Kasumi-1 (cell line): ENCODE measurements at regions not wholly inside any gene's neighbourhood (a gene's known extent, or its start where the extent isn't known, plus 50 kb on each side); places are given as distances from the start of the nearest gene placed in this dataset.
"Not testable (repeated sequence)": the region's sequence is repeated elsewhere in the genome, so short reads cannot be mapped to it uniquely, and the experiment has no call there.

Source experiments
- DNase-seq, 2 experiments: peaks; one replicate each; lab custom pipeline; 2025; lab: John Stamatoyannopoulos, UW

DNA sequence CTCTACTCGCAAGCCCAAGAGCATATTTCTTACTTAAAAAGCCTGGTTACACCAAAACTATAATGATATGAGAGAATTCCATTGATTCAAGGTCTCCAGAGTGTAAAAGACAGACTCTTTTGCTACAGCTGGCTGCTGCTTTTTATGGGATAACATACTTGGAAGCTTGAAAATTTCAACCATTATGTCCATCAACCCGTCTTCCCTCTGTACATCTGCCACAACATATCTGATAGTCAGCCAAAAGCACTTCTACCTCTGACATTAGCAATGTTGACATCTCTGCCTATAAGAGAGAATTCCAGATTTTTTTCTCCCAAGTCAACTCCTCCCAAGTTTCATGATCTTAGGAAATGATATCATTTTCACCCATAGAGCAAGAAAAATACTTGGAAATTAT is 54.4 kb upstream of the IQCM start:
- DNase-seq: no peak

DNA sequence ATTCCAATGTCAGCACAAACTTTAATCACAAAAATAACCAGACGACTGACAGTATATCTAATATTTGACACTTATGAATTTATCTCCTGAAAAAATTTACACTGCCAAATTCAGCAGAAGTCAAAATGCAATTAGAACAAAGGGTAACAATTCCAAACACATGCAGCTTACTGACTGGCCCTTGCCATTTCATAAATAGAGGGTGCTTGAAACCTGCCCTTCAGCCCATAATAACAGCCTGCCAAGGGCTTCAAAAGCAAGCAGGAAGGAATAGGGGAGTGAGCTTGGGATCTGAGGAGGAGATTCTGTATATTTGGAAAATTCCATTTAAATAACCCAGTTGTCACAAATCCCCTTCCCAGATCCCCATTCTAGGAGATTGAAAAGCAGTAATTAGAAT is 66.1 kb upstream of the IQCM start:
- no peak for DNase-seq

DNA sequence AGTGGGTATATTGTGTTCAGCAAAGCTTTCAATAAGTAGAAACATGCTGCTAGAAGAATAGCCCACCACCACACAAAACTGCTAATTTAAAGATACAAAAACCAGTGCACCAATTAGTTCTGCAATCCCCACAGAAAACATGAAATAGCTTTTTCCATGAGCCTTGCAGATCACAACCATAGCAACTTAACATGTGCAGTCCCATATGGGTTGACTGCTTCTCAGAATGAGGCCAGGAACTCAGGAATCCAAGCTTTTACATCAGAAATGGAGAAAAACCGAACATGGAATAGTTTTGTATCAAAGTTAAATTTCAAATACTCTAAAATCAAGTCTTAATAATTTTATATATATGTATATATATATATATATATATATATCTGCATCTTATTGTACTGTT is 66.6 kb upstream of the IQCM start:
- no peak for DNase-seq

DNA sequence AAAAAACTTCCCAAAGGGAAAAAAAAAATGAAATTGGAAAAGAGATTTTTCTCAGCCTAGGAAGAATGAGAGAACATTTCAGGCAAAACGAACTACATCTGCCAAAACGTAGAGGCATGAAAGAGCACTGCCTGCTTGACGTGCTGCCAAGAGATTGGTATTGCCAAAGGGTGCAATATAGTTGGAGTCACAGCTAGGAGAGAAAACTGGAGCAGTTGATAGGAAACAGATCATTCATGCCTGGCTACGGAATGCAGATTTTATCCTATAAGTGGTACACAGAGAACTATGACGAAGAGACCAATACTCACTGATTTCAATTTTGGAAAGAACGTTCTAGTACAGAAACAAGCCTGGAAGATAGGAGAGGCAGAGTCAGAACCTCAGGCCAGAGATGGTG is 68.4 kb upstream of the IQCM start:
- DNase-seq: no peak

DNA sequence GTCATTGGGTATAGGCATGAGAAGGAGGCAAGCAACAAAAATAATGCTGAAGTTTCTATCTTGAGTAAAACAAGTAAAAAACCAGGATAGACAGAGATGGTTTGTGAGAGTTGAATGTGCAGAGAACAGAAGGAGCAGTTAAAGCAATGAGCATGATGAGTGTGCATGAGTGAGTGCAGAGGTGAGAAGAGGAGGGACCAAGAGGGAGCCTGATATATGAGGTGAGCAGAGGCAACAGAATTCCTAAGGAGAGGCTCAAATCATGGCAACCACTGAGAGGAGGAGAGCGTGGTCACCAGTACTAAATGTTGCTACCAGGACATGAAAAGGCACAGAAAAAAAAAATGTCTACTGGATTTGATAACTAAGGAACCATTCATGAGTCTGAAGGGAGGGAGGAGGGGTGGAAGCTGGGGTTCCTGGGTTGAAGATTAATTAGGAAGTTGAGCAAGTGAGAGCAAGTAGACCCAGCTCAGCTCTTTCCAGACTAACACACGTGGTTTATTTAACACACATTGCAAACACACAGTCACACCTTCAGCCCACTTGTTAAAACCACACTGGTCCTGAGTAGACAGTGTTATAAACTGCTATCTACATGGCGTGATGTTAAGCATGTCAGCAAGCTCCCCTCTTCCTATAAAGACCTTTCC is 69.0 kb upstream of the IQCM start:
- DNase-seq: peak in 1 of 2 experiments; percentile 18

DNA sequence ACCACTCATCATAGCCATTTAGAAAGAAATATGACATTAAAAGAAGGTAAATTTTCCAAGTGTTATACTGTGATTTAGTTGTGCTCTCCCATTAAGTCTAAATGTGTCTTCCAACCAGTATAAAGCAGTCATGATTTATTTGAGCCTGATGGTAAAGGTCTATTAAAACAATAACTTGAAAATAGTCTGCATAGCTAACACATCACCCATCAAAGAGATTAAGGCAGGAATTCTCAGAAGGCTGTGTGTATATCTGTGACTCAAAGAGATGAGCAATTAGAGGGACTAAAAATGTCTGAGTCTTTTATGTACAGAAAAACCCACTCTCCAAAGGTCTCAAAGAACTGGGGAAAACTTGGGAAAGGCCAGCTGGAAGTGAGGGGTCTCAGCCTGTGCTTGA is 70.3 kb upstream of the IQCM start:
- no peak for DNase-seq

DNA sequence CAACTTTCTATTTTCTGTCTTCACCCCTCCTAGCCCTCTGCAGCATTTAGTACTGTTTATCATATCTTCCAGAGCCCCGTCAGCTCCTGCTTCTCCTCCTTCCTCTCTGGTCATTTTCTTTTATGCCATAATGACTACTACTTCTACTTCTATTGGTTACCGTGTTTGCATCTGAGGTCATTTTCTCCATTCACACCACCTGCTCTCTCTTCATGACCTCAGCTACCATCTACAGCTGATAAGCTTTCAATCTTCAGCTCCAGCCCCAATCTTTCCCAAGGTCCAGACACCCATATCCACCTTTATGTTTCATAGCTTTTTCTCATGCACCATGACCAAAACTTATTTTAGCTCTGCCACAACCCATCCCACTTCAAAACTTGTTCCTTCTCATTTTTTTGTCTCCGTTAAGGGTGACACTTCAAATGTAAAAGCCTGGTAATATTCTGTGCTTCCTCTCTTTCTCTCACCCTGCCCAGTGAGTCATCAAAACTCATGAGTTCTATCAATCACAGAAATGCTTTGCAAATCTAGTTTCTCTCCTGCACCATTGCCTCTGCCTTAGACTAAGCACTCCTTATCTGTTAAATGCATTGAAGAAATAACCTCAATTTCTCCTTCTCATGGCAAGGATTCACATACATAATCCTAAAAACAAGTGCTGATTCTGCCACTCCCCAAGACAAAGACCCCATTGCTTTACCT is 71.3 kb upstream of the IQCM start:
- no peak for DNase-seq

DNA sequence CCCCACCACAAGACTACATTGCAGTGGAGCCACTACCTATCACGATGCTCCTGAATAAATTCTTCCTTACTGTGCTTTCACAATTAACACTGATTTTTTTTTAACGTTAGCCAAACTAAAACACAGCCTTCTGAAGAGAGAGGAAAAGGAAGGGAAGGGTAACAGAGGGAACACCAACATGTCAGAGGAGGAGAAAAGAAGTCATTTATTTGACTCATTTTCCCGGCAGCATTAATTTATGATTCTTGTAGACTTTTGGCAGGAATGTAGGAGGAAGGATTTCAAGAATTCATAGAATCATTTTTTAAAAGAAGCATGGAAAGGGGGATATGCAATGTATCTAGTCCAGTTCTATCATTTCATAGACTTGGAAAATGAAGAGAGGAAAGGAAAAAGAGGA is 74.3 kb upstream of the IQCM start:
- DNase-seq: no peak

DNA sequence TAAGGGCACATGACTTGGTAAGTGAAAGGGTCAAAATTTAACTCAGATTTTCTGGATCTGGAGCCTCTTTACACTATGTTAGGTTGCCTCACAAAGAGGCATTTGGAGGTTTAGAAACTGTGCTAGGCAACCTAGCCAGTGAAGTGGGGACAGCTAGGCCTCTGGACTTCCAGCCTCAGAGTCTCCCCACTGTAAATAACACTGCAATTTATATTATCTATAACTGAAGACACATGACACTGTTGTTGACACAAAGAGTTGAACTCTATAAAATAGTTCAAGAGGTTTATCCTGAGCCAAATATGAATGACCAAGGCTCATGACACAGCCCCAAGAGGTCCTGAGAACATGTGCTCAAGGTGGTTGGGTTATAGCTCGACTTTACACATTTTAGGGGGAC is 74.9 kb upstream of the IQCM start:
- DNase-seq: no peak

DNA sequence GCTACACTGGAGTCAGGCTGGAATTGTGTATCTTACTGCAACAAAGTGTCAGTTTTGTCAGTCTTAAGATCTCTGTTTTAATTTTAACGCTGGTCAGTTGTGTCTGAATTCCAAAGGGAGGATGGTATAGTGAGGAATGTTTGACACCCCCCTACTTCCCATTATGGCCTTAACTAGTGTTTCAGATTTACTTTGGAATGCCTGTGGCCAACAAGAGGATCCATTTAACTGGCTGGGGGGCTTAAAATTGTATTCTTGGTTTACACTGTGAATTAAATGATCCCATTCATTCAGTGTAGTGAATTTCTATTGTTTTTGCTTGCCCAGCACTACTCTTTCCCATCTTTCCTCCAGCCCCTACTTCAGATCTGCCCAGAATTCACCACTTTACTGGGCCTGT is 75.8 kb upstream of the IQCM start:
- DNase-seq: no peak

DNA sequence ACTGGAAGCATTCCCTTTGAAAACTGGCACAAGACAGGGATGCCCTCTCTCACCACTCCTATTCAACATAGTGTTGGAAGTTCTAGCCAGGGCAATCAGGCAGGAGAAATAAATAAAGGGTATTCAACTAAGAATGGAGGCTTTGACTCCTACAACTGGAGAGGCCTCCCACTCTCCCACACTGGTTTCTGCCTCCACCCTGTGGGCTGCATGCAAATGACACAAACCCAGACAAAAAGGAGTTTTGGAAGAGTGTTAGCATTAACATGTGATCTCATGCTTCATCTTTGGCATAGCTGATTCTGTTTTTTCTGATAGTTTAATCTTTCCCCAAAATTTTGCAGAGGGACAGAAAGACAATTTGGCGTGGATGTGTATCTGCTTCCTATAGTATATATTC is 80.8 kb upstream of the IQCM start:
- DNase-seq: peak; percentile 25 to 40

DNA sequence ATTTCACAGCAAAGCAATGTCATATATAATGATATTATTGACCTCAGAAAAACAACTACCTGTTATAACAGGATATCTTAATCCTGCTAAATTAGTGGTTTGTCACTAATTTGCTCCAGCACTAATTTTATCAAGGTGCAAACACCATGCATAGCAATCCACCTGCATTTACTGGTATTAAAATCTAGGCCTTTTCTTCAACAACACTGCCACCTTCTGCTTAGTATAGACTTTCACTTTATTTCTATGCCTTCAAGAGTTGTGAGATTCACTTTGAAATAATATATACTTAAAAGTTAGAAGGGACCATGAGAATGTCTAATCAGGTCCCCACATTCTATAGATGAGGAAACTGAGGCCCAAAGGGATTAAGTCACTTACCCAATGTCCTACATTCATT is 82.1 kb upstream of the IQCM start:
- peak; percentile 41 to 78 for DNase-seq

DNA sequence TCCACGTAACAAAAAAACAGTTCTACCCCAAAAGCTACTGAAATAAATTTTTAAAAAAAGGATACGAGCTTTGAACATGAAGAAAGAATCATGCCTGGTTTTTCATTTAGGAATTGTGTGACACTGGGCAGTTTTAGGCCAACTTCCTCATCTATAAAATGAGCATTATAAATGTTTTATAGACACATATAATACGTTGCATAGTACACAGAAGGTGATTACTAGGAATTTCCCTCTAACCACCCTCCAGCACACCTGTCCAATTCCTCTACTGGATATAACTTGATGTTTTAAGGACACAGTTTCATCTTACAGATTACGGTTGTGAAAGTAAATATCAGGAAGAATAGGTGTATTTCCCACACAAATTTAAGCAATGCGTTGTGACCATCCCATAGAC is 85.5 kb upstream of the IQCM start:
- DNase-seq: no peak

DNA sequence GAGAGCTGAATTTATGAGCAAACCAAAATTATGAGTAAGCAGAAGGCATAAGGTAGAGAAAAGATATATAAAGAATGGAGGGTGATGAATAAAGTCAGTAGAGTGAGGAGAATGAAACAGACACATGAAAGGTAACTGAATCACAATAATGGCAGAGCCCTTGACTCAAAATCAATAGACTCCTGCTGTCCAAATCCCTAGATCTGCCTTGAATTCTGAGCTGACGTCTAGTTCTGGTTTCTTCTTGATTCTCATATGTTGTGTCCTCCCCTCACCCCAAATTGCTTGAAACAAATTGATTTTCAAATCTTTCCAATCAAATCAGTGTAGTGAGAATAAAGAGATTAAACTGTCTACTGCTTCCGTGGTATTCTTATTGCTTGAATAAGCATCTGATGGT is 86.6 kb upstream of the IQCM start:
- DNase-seq: no peak

DNA sequence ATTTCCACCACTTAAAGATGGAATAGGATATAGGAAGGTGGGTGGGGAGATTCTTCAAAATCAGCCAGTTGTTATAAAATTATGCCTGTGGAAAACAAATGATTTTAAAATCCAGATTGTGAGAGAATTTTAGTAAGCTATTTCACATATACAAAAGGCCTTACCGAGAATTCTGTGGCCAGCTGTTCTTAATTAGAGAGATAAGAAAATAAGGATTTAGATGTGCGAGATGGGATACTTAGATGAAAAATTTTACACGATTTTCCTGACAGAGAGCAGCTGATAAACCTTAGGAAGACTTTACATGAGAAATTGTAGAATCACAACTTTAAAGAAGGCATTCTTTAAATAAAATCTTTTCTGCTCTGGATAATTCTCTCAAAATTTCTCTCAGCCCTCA is 94.5 kb upstream of the IQCM start:
- DNase-seq: no peak

DNA sequence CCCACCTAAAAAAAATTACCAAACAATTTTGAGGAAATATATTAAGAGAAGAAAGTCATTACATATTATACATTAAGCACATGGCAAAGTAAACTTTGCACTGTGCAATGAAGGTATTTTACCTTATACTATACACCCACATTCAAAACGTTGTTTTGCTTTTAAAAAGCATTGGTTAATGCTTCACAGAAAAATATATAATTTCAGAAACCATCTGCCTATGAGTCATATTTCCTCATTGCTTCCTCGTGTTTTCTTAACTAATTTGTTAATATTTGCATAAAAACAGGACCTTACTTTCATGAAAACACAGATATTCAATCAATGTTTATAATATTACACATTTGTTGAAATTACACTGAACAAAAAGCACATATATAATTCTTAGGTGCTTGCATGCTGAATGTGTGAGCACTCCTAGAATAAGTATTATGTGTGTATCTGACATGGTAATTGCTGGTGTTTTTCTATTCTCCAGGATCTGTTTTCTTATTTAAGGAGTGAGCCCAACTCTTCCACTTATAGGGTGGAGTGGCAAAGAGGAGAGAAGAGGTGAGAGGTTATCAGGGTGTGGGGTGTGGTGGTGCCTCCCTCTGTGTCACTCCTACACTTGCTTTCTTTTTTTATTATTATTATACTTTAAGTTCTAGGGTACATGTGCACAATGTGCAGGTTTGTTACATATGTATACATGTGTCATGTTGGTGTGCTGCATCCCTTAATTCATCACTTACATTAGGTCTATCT is 95.1 kb upstream of the IQCM start:
- no peak for DNase-seq

DNA sequence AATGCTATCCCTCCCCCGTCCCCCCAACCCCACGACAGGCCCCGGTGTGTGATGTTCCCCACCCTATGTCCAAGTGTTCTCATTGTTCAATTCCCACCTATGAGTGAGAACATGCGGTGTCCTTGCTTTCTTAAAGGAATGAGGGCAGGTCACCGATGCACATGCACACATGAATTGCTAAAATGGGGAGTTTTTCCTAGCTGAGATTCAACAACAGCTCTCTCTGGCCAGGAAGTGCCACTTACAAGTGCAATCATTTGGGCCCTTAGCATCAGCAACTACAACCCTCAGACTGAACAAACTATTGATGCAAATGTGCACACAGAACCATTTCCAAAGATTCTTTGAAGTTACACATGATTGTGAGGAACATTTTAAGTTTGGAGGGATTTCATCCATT is 95.7 kb upstream of the IQCM start:
- DNase-seq: no peak

DNA sequence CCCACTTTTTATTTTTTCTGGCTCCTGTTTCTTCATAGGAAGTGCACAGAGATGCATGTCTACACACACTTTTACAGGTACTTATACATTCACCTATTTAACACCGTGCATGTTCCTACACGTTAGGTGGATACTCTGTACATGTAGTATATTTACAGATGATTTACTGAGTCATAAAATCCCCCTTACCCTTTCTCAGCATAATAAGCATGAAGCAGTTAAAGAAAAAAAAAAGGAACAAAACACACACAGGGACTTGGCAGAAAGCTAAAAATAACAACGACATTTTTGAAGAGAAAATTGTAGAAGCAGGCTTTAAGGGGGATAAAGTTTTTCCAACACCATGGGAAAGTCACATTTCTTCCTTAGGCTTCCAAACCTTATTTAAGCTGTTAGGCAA is 96.4 kb upstream of the IQCM start:
- DNase-seq: no peak

DNA sequence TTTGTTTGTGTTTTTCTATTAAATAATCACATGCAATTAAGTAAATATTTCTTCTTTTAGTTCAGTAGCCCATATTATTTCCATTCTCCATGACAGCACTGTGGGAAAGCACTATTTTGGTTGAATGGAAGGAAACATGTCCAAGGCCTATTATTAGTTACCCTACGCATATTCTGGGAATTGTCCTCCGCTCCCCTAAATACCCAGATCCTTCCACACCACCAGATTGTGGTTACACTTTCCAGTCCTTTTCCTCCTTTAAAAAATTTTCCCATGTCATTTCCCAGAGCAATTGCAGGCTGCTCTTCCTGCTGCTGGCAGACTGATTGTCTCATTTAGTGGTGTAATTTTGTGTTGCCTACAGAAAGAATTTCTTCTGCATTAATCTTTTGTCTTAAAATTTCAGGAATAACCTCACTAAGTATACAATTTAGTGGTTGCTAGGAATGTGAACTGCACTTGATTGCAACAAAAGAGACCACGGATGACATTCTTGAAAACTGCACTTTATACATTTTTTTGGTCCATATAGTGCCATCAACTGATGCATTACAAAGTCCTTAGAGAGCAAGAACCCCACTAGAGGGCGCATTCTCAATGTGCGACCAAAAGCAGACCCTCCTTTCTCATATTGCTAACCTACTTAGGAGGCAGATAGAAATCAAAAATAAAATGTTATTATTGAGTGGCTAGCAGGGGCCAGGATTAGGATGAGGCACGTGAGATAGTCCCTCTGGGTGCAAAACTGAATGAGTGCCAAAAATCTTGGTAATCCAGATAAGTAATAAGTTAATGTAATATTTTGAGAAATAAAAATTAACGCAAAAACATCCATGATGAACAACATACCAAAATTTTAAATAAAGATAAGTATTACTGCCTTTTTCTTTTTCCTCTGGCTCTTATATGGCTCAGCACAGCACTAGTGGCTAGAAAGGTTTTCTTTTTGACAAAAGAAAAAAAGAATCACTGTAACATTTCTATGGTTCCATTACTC is 98.8 kb upstream of the IQCM start:
- DNase-seq: peak; percentile 63 to 79

DNA sequence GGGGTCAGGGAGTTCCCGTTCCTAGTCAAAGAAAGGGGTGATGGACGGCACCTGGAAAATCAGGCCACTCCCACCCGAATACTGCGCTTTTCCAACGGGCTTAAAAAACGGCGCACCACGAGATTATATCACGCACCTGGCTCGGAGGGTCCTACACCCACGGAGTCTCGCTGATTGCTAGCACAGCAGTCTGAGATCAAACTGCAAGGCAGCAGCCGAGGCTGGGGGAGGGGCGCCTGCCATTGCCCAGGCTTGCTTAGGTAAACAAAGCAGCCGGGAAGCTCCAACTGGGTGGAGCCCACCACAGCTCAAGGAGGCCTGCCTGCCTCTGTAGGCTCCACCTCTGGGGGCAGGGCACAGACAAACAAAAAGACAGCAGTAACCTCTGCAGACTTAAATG is 100.1 kb upstream of the IQCM start:
- not testable (repeated sequence) for DNase-seq

DNA sequence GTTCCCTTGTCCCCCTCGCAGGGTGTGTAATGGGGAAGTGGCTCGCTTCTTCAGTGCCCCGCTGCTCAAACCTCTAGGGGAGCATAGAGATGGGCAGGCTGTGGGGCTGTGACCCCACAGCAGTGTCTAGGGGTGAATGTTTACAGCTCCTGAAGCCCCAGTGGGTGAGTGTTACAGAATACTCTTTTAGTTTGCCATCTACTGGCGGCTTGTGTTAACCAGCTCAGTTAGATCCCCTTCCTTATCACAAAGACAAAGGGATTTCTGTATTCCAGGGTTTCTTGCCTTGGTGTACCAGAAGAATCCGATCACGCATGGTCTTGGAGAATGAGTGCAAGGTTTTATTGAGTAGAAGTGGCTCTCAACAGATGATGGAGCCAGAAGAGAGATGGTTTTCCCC is 108.1 kb upstream of the IQCM start:
- DNase-seq: no peak

DNA sequence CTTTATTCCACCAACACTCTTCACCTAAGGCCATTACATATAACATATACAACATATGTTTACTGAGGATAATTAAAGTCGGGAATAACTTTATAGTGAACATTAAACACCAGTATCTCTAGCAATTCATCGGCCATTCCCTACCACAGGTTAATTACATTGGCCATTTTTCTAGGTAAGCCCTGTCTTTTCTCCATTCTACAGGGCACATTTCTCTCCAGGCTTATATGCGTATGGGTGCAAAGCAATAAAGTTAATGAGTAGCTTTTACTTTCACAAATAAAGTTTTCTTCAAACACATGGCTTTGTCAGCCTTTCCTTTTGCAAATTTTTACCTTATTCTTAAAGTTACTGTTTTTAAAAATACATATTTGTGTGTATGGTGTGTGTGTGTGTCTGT is 111.9 kb upstream of the IQCM start:
- no peak for DNase-seq
